OCI-LY7 (cell line): ENCODE measurements at regions not wholly inside any gene's neighbourhood (a gene's known extent, or its start where the extent isn't known, plus 50 kb on each side); places are given as distances from the start of the nearest gene placed in this dataset.

ENCODE experiments used
- BruUV-seq: library from RNA; stranded (reverse); fragments of 400-500 nt; replicated peaks from 2 replicates; lab custom pipeline; 2021; lab: Mats Ljungman, UMichigan
- CTCF ChIA-PET: fragments of 300-600 bp; sonication (Branson Sonifier 250); formaldehyde crosslinking; loops from one replicate; lab custom pipeline; 2022; ENCODE audit warnings: antibody characterized with exemption; ENCODE audit not compliant: unreplicated experiment; lab: Charles Lee
- POLR2A ChIA-PET: fragments of 300-600 bp; sonication (Branson Sonifier 250); formaldehyde crosslinking; loops from one replicate; lab custom pipeline; 2022; ENCODE audit warnings: antibody characterized with exemption; lab: Charles Lee
- DNase-seq: peaks from one replicate; pipeline ENCODE4 v3.0.0-alpha.2; 2015; ENCODE audit warnings: low spot score
- H2AFZ ChIP-seq: fragments of 200-600 bp; sonication (generic), shearing (Covaris generic); 2 replicates; pipeline ENCODE4 v1.6.1; 2014; ENCODE audit warnings: mild to moderate bottlenecking, antibody characterized with exemption, low read length, moderate library complexity
- H3K27ac ChIP-seq: fragments of 200-600 bp; sonication (generic); 2 replicates; pipeline ENCODE4 v1.5.1; 2014; ENCODE audit warnings: mixed run types, low read depth, mild to moderate bottlenecking, moderate library complexity, low read length, inconsistent platforms; ENCODE audit not compliant: poor library complexity, severe bottlenecking
- H3K36me3 ChIP-seq: fragments of 200-600 bp; sonication (generic); 2 replicates; pipeline ENCODE4 v1.6.1; 2014; ENCODE audit warnings: mild to moderate bottlenecking, antibody characterized with exemption, low read length, moderate library complexity, mixed read lengths; ENCODE audit not compliant: insufficient read depth
- H3K4me1 ChIP-seq: fragments of 200-600 bp; sonication (generic); 2 replicates; pipeline ENCODE4 v1.5.1; 2014; ENCODE audit warnings: mild to moderate bottlenecking, low read length; ENCODE audit not compliant: insufficient read depth, poor library complexity, severe bottlenecking
- H3K4me2 ChIP-seq: fragments of 200-600 bp; sonication (generic); 2 replicates; pipeline ENCODE4 v1.6.1; 2014; ENCODE audit warnings: mild to moderate bottlenecking, low read length
- H3K4me3 ChIP-seq: fragments of 200-600 bp; sonication (generic); 2 replicates; pipeline ENCODE4 v1.5.1; 2014; ENCODE audit warnings: mild to moderate bottlenecking, low read depth, low read length; ENCODE audit not compliant: poor library complexity, severe bottlenecking
- H3K79me2 ChIP-seq: fragments of 200-600 bp; sonication (generic); 2 replicates; pipeline ENCODE4 v1.6.1; 2016; ENCODE audit warnings: low read depth, mild to moderate bottlenecking, low read length, moderate library complexity, mixed read lengths; ENCODE audit not compliant: insufficient read depth
- H3K9me2 ChIP-seq: fragments of 200-600 bp; sonication (generic); 2 replicates; pipeline ENCODE4 v1.6.1; 2016; ENCODE audit warnings: mild to moderate bottlenecking, low read length, mixed read lengths; ENCODE audit not compliant: insufficient read depth
- H3K9me3 ChIP-seq: fragments of 200-600 bp; sonication (generic); 2 replicates; pipeline ENCODE4 v1.6.1; 2014; ENCODE audit warnings: mild to moderate bottlenecking, mixed run types, low read length, mixed read lengths
- H4K20me1 ChIP-seq: fragments of 200-600 bp; sonication (generic); 2 replicates; pipeline ENCODE4 v1.6.1; 2014; ENCODE audit warnings: mild to moderate bottlenecking, antibody characterized with exemption, low read length, moderate library complexity, mixed read lengths; ENCODE audit not compliant: insufficient read depth
- EZH2phosphoT487 ChIP-seq: fragments of 200-600 bp; sonication (generic); IDR thresholded peaks from 2 replicates; pipeline ENCODE4 v1.6.1; 2018; ENCODE audit warnings: low read depth, borderline replicate concordance, mild to moderate bottlenecking, mixed run types, antibody characterized with exemption, low read length, moderate library complexity, mixed read lengths
- intact Hi-C: fragments of 100-400 bp; cut with micrococcal nuclease; formaldehyde crosslinking; loops from one replicate; pipeline ENCODE4 v1.10.0; 2022; ENCODE audit not compliant: unreplicated experiment
- TF ChIP-seq, protein P1 (sequence below): fragments of 200-600 bp; sonication (generic); conservative IDR thresholded peaks from 2 replicates; pipeline ENCODE4 v1.5.1; 2014; ENCODE audit warnings: mild to moderate bottlenecking, antibody characterized with exemption, low read length, moderate library complexity, mixed read lengths

DNA sequence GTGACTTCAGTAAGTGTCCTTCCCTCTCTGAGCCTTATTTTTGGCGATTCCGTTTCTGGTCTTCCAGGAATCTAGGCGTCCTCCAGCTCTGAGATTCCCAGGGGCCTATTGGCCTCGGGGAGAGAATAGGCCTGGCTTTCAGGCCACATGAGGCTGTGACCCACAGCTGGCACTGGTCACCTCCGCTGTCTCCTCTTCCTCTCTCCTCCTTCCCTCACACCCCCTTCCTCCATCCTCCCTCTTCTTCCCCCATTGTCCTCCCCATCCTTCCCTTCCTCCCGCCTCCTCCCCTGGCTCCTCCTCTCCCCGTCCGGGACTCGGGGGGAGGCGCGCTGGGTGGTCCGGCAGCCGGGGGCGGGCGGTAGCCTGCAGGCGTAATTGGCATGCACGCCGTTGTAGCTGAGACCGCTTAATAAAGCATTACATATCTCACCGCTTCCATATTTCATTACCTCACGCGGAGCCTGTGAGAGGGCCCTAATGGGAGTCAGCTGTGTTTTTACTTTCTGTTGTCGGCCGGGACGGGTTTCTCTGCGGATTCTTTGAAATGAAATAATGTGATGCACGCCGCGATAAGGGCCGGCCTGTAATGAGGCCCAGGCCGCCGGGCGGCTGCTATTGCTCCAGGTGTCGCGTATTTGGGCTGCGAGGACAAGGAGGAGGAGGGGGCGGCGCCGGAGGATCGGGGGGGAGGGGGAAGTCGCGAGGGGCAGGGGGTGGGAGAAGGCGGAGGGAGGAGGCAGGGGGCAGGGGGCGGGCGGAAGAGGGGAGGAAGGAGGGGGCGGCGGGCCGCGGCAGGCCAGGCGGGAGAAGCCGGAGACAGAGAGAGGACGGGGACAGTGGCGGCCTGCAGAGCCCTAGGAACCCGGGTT is 95.3 kb downstream of the FOXD2 start:
- Histone ChIP-seq H3K27ac (no peak overlapping the region), H3K4me3 (no peak overlapping the region), H3K4me2 (no peak overlapping the region), H3K9me2 (no peaks in the 10 kb centered on the region), H2AFZ (no peak overlapping the region), H3K4me1 (no peaks in the 10 kb centered on the region), H3K9me3 (peaks cover 12% of the 10 kb centered on the region), H4K20me1 (no peaks in the 10 kb centered on the region), H3K79me2 (no peaks in the 10 kb centered on the region), H3K36me3 (no peaks in the 10 kb centered on the region)
- intact Hi-C loops, result no loop called here
- no TSS peak for BruUV-seq
- no peak for DNase-seq
- ChIA-PET CTCF (no interaction called here), POLR2A (interaction anchor here (0.5 kb wide), 1 partner anchor 191 kb away, joined by 4 read pairs; no protein-coding TSS in a partner anchor)
- TF ChIP-seq EZH2phosphoT487, result no peak
- TF ChIP-seq, protein P1, sequence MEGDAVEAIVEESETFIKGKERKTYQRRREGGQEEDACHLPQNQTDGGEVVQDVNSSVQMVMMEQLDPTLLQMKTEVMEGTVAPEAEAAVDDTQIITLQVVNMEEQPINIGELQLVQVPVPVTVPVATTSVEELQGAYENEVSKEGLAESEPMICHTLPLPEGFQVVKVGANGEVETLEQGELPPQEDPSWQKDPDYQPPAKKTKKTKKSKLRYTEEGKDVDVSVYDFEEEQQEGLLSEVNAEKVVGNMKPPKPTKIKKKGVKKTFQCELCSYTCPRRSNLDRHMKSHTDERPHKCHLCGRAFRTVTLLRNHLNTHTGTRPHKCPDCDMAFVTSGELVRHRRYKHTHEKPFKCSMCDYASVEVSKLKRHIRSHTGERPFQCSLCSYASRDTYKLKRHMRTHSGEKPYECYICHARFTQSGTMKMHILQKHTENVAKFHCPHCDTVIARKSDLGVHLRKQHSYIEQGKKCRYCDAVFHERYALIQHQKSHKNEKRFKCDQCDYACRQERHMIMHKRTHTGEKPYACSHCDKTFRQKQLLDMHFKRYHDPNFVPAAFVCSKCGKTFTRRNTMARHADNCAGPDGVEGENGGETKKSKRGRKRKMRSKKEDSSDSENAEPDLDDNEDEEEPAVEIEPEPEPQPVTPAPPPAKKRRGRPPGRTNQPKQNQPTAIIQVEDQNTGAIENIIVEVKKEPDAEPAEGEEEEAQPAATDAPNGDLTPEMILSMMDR, result no peak

DNA sequence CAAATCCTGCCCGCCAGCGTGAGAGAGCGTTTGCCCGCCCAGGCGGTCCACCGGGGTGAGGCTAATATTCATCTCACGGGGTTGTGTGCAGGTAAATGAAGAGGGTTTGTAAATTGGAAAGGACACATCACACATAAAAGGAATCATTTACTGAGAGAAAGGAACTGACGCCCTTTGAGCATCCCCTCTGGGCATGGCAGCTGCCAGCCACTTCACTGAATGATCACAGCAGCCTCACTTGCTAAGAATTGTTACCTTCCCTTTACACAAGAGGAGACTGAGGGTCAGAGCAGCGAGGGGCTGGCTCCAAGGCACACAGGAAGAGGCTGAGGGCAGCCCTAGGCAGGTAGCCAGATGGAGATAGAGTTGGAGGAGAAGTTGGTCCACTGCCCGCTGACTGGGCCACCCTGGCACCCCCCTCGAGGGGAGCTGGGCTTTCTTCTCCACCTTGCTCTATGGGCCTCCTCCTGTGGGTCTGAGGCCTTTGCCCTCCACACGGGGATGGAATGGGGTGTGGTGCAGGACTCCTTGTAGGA is 96.0 kb downstream of the FOXD2 start:
- H3K9me2 ChIP-seq, result no peaks in the 10 kb centered on the region
- no TSS peak for BruUV-seq
- H3K27ac ChIP-seq, result no peak overlapping the region
- no peaks in the 10 kb centered on the region for H3K79me2 ChIP-seq
- TF ChIP-seq, protein P1, result no peak
- TF ChIP-seq EZH2phosphoT487, result no peak
- DNase-seq, result no peak
- CTCF ChIA-PET, result no interaction called here
- H3K36me3 ChIP-seq, result no peaks in the 10 kb centered on the region
- no peak overlapping the region for H3K4me3 ChIP-seq
- H3K9me3 ChIP-seq, result peaks cover 11% of the 10 kb centered on the region
- no peak overlapping the region for H3K4me2 ChIP-seq
- H2AFZ ChIP-seq, result no peak overlapping the region
- H3K4me1 ChIP-seq, result no peaks in the 10 kb centered on the region
- POLR2A ChIA-PET, result no interaction called here
- intact Hi-C loops, result no loop called here
- H4K20me1 ChIP-seq, result no peaks in the 10 kb centered on the region

DNA sequence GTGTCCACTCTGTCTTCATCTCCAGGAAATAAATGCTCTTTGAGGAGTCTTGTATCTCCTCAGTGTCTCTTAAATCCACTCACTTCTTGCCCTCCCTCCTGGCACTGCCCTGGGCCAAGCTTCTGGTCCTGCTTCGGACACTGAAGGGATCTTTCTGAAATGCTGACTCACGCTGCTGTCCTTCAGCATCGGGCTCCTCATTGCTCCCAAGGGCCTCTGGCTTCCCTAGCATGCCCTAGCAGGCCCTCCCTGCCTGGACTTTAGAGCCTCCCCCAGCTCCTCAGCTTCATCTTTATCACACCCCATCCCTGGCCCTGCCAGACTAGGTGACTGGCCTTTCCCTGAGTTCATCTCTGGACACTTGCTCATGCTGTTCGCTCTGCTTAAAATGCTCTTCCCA is 96.6 kb downstream of the FOXD2 start:
- H3K27ac ChIP-seq, result no peak overlapping the region
- TF ChIP-seq, protein P1, result no peak
- no peak for TF ChIP-seq EZH2phosphoT487
- DNase-seq, result no peak
- no peak overlapping the region for H3K4me2 ChIP-seq
- no peak overlapping the region for H3K4me3 ChIP-seq
- H3K79me2 ChIP-seq, result no peaks in the 10 kb centered on the region
- H3K9me3 ChIP-seq, result peaks cover 5% of the 10 kb centered on the region
- H4K20me1 ChIP-seq, result no peaks in the 10 kb centered on the region
- intact Hi-C loops, result no loop called here
- no TSS peak for BruUV-seq
- ChIA-PET POLR2A (no interaction called here), CTCF (no interaction called here)
- H3K9me2 ChIP-seq, result no peaks in the 10 kb centered on the region
- H3K4me1 ChIP-seq, result no peaks in the 10 kb centered on the region
- no peaks in the 10 kb centered on the region for H3K36me3 ChIP-seq
- H2AFZ ChIP-seq, result no peak overlapping the region
